Mesothelial cell of epicardium (in vitro differentiated cells): ENCODE measurements at regions not wholly inside any gene's neighbourhood (a gene's known extent, or its start where the extent isn't known, plus 50 kb on each side); places are given as distances from the start of the nearest gene placed in this dataset.

Source experiments
- DNase-seq, 2 experiments: peaks; one replicate each; pipeline ENCODE4 v3.0.0; 2021; ENCODE audit warnings: low spot score in 2 of 2; ENCODE audit not compliant: unreplicated experiment in 2 of 2
- H3K27ac Mint-ChIP-seq: 2 replicates; pipeline ENCODE4 v1.8.0; 2021; ENCODE audit warnings: mixed read lengths
- H3K27me3 Mint-ChIP-seq: 2 replicates; pipeline ENCODE4 v1.8.0; 2021; ENCODE audit warnings: low read depth, mixed read lengths
- H3K36me3 Mint-ChIP-seq: 2 replicates; pipeline ENCODE4 v1.8.0; 2021; ENCODE audit warnings: mixed read lengths
- H3K4me1 Mint-ChIP-seq: 2 replicates; pipeline ENCODE4 v1.8.0; 2021; ENCODE audit warnings: mixed read lengths
- H3K4me3 Mint-ChIP-seq: 2 replicates; pipeline ENCODE4 v1.8.0; 2021; ENCODE audit warnings: mild to moderate bottlenecking, moderate library complexity, mixed read lengths
- H3K9me3 Mint-ChIP-seq: 2 replicates; pipeline ENCODE4 v1.8.0; 2021; ENCODE audit warnings: mixed read lengths
- CTCF ChIP-seq: fragments of 200-600 bp; sonication (generic); IDR thresholded peaks from one replicate; pipeline ENCODE4 v1.5.0; 2021; ENCODE audit warnings: antibody characterized with exemption; ENCODE audit not compliant: unreplicated experiment

DNA sequence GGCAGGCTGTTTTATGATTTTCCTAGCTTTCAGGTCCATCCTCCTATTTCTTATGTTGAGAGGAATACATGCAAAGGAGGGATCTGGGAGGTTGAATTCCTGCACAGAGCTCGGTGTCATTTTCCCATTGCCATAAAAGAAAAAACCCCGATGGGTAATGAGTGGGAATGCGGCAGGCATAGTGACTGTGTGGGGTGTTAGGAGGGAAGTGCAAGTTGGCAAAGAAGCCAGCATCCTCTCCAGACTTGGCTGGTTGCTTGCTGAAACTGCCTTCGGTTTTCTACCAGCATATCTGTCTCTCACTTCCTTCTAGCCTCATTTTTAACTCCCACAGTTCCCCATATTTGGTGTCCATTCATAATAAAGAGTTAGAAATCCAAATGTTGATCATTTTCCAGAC lies 1046.1 kb downstream of the SLC6A15 start:
- Mint-ChIP-seq H3K4me1 (no peaks in the 10 kb centered on the region), H3K36me3 (no peaks in the 10 kb centered on the region), H3K4me3 (no peak overlapping the region), H3K9me3 (peaks cover 9% of the 10 kb centered on the region), H3K27ac (no peak overlapping the region), H3K27me3 (no peaks in the 10 kb centered on the region)
- no peak for TF ChIP-seq CTCF
- no peak for DNase-seq

DNA sequence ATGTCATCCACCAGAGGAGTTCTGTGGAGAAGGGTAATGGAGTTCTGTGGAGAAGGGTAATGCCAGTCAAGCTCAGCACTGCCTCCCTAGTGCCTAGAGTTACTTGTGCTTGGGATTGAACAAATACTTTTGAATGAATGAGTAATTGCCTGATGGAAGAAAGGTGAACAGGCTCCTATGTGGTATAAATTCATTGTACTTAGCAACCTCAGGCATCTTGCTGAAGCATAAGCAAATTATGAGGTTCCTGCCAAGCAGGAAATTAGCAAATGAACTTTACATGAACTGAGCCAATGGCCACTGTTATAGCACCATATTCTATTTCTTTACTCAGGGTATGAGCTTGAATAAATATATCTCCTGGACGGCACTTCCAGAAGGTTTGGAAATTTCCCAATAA lies 1047.2 kb downstream of the SLC6A15 start:
- no peak for DNase-seq
- no peaks in the 10 kb centered on the region for H3K27me3 Mint-ChIP-seq
- no peaks in the 10 kb centered on the region for H3K4me1 Mint-ChIP-seq

GRCh38 chr12:83864054-83864453 lies 1048.5 kb downstream of the SLC6A15 start:
- peaks cover 9% of the 10 kb centered on the region for H3K9me3 Mint-ChIP-seq
- no peak overlapping the region for H3K27ac Mint-ChIP-seq
- H3K4me3 Mint-ChIP-seq, result no peak overlapping the region
- H3K36me3 Mint-ChIP-seq, result no peaks in the 10 kb centered on the region
- peaks cover 2% of the 10 kb centered on the region for H3K4me1 Mint-ChIP-seq
- no peak for TF ChIP-seq CTCF
- no peak for DNase-seq
- H3K27me3 Mint-ChIP-seq, result no peaks in the 10 kb centered on the region

More for the DNA sequence above, 1047.2 kb downstream of the SLC6A15 start:
- Mint-ChIP-seq H3K27ac (no peak overlapping the region), H3K9me3 (peaks cover 9% of the 10 kb centered on the region), H3K4me3 (no peak overlapping the region), H3K36me3 (no peaks in the 10 kb centered on the region)
- no peak for TF ChIP-seq CTCF

DNA sequence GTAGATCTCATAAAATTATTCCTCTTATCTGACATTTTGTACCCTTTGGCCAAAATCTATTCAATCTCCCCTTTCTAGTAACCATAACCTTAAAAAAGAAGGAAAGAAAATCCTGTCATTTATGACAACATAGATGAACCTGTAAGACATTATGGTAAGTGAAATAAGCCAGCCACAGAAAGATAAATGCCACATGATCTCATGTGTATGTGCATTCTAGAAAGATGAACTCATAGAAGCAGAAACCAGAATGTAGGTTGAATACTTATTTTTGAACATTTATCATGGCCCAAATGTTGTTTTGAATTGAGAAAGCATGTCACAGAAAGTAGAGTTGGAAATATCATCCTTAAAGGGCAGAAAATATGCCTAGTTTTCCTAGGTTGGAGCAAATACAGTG lies 1053.6 kb downstream of the SLC6A15 start:
- H3K4me3 Mint-ChIP-seq, result no peak overlapping the region
- no peaks in the 10 kb centered on the region for H3K27me3 Mint-ChIP-seq
- peaks cover 18% of the 10 kb centered on the region for H3K36me3 Mint-ChIP-seq
- TF ChIP-seq CTCF, result no peak
- H3K9me3 Mint-ChIP-seq, result peaks cover 33% of the 10 kb centered on the region
- H3K27ac Mint-ChIP-seq, result no peak overlapping the region
- DNase-seq, result no peak
- peaks cover 3% of the 10 kb centered on the region for H3K4me1 Mint-ChIP-seq

- TF ChIP-seq CTCF, result no peak
- H3K9me3 Mint-ChIP-seq, result peaks cover 33% of the 10 kb centered on the region
- no peak for DNase-seq
- H3K4me1 Mint-ChIP-seq, result peaks cover 3% of the 10 kb centered on the region
- peaks cover 18% of the 10 kb centered on the region for H3K36me3 Mint-ChIP-seq
- no peak overlapping the region for H3K4me3 Mint-ChIP-seq
- no peak overlapping the region for H3K27ac Mint-ChIP-seq
- no peaks in the 10 kb centered on the region for H3K27me3 Mint-ChIP-seq
These were observed 1055.8 kb downstream of the SLC6A15 start for GRCh38 chr12:83856803-83857202.

- H3K36me3 Mint-ChIP-seq, result peaks cover 6% of the 10 kb centered on the region
- H3K4me1 Mint-ChIP-seq, result no peaks in the 10 kb centered on the region
- H3K9me3 Mint-ChIP-seq, result peaks cover 15% of the 10 kb centered on the region
- DNase-seq, result no peak
- TF ChIP-seq CTCF, result no peak
- no peaks in the 10 kb centered on the region for H3K27me3 Mint-ChIP-seq
- H3K27ac Mint-ChIP-seq, result no peak overlapping the region
- no peak overlapping the region for H3K4me3 Mint-ChIP-seq
These were observed 1062.1 kb downstream of the SLC6A15 start for GRCh38 chr12:83850531-83850930.
